Right kidney (tissue), 1 donor: ENCODE measurements at regions not wholly inside any gene's neighbourhood (a gene's known extent, or its start where the extent isn't known, plus 50 kb on each side); places are given as distances from the start of the nearest gene placed in this dataset.

Source experiments
- DNase-seq: peaks from one replicate; pipeline ENCODE4 v3.0.0-alpha.2; 2016

DNA sequence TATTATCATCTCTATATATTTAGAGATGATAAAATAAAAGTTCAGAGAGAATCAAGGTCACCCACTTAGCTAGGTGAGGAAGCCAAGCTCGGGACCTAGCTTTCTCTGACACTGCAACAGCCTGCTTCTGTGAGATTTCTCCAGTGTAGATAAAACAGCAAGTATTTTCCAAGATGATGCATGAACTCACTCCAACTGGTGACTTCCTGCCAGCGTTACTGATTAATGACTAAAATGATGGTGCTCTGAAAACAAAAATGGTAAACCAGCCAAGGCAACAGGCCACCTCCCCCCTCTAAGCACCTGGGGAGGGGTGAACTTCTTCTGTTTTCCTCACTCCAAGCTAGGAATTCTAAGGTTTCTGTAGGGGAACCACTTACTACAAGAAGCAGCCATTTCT, 510.2 kb upstream of the ID2 start:
- no peak for DNase-seq

DNA sequence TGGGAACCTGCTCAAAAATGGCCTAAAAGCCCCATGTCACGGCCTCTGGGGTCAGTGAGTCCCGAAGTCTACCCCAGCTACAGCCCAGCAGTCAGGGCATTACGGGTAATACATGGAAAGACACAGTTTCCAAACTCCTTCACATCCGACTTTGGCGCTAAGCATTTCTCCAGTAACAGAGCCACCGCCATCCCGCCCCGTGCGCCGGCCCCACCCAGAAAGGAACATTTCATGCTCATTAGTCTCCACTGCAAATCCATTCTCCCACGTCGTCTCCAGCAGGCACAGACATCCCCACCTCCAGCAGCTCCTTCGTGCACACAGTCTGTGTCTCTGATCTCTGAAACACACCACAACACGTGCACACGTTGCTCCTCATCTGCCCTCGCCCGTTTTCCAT, 509.2 kb upstream of the ID2 start:
- no peak for DNase-seq

DNA sequence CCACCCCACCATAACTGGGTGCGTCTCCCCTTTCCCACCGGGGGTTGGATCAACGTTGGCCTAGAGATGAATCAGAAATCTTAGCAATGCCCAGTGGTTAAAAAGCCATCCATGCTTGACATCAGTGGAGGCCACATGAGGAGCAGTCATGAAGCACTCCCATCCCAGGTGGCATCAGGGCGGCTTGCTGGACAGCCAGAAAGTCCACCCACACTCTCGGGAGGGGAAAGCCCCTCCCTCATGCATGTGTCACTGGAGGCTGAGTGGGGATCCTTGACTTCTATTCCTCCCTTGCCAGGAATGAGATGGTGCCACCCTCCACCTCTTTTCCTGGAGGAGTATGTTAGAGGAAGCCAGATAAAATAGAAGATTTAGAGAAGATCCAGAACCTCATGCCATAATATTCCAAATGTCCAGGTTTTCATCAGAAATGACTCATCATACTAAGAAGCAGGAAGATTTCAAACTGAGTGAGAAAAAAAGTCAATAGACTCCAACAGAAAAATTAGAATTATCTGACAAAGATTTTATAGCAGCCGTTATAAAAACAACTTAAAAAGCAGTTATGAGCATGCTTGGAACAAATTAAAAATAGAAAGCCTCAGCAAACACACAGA, 507.1 kb upstream of the ID2 start:
- DNase-seq = no peak

DNA sequence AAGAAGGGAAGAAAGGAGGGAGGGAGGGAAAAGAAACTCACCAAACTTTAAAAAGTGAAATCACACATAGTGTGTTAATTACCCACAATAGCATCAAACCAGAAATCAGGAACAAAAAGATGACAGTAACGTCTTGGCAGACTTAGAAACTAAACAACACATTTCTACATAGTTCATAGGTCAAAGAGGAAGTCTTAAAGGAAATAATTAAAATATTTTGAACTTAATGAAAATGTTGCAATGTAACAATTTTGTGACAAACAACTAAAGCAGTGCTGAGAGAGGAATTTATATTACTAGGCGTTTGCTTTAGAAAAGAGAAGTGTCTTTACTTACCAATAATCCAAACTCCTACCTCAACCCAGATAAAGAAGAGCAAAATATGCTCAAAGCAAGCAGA, 505.0 kb upstream of the ID2 start:
- no peak for DNase-seq

DNA sequence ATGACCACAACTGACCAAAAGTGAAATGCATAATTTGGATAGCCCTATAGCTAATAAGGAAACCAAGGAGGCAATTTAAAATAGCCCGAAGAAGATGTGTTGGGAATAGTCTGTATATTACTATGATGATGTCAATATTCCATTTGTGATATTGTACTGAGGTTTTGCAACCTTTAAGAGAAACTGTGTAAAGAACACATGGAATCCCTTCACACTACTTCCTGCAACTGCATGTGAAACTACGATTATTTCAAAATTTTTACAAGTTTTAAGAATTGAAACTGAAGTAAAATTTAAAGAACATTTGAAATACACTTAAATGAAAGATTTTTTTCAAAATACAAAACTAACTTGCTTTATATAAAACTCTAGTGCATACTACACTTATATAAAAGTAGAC, 504.3 kb upstream of the ID2 start:
- no peak for DNase-seq

DNA sequence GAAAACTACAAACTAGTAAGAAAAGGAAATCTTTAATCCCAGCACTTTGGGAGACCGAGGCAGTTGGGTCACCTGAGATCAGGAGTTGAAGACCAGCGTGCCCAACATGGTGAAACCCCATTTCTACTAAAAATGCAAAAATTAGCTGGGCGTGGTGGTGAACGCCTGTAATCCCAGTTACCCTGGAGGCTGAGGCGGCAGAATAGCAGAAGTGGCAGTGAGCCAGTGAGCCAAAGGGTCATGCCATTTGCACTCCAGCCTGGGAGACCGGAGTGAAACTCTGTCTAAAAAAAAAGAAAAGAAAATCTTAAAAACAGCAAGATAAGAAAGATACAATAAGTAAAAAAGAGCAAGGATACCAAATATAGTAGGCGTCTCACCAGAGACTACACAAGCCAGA, 502.9 kb upstream of the ID2 start:
- no peak for DNase-seq

DNA sequence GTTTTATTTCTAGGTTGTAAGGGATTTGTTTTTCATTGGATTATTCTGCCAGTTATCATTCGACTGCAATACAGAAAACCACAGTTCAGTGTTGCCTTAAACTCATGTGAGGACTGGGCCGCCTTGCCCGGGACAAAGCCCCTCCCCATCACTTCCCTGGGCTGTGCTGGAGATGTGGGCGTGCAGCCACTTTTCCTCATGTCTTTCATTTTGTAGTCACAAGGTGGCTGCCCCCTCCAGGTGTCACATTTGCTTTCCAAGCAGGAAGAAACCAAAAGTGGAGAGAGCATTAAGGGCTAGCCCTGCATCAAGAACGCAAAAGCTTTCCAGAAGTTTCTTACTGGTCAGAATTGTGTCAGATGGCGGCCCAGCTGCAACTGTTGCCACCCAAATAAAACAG, 492.5 kb upstream of the ID2 start:
- no peak for DNase-seq

DNA sequence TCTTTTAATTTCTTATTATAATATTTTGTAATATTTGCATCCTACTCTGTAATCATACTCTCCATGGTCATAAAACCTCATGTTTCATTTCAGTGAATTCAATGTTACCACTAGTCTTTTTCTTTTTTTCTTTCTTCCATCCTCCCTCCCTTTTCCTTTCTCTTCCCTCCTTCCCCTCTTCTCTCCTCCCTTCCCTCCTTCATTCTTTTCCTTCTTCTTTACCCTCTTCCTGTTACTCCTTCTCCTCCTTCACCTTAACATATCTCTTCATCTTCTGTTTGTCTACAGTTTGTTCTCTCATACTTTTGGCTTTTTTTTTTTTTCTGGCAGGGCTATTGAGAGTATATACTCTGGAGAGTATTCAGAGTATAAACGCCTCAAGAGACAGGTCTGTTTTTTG, 491.6 kb upstream of the ID2 start:
- no peak for DNase-seq

DNA sequence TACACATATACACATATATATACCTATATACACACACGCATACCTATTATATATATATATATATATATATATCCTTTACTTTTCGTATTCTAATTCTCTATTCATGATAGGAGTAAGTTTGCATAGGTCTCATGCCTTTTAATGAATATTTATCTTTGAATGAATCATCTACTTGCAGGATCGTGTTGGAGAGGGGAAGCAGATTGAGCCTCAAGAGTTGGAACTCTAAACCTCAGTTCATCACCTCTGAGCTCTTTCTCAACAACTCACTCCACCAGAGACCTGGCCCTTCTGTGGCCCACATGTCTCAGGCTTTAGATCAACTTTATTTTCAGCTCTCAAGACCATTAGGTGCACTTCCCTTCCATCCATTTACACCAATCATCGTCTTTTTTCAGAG, 490.4 kb upstream of the ID2 start:
- DNase-seq = no peak

DNA sequence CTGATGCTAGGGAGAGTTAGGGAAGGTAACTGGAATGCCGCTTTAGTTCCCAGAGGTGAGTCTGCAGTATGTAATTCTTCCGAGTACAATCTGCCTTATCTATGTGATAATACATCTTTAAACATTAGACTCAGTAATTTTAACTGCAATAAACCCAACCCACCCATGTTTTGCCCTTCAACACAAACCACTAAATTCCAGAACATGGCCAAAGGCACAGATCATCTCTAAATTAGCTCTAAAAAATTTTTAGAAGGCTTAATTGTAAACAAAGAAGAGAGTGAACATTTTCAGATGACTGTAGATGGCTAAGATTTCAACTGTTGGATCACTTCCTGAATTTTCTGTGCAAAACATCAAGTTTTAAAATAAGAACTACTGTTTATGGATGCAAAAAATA, 488.7 kb upstream of the ID2 start:
- DNase-seq = no peak

DNA sequence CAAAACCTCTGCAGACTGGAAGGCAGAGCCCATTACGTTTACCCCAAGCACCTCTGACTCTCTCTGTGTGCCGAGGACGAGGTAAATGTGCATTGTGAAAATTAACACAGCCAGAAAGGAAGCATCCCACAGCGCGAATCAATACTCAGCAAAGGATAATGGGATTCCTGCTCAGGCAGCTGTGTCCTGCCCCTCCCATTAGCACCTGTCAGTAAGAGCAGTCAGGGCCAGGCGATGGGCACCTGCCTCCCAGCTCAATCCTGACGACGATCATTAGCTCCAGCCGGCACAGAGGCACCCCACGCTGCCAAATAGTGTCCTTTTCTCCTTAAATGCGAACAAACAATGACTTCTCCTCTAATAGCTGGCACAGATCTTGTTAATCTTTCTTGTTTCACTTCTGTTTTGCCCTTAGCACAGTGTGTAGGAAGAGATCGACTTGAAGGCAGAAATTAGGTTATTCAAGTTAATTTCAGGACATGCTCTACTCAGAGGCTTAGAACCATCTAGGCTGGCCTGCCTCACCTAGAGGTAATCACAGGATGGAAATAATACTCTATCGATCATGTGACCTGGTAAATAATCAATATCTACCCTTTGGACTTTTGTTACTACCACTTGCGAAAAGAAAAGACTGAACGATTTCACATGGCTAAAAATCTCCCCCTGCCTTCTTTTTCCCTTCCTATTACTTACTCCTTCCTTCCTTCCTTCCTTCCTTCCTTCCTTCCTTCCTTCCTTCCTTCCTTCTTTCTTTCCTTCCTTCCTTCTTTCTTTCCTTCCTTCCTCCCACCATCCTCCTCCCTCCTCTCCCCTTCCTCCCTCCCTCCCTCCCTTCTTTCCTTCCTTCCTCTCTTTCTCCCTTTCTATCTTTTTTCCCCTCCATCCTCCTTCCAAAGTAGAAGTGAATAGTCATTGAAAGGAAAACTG, 487.9 kb upstream of the ID2 start:
- no peak for DNase-seq

DNA sequence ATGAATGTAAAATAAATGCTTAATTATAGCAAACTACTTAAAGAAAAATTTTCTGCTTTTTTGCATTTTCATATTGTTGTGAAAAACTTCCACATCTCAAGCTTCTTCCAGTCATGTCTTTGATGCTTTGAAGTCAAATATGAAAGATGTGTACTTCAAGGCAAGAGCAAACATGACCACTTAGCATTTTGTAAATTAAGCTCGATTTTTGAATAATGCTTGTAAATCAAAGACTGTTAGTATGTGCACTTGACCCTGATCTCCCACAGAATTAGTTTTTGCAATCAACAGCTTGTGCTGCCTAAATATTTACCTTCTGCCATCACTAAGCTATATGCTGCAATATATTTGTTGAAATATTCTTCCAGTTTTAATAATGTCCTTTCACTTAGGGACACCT, 486.1 kb upstream of the ID2 start:
- DNase-seq = no peak

DNA sequence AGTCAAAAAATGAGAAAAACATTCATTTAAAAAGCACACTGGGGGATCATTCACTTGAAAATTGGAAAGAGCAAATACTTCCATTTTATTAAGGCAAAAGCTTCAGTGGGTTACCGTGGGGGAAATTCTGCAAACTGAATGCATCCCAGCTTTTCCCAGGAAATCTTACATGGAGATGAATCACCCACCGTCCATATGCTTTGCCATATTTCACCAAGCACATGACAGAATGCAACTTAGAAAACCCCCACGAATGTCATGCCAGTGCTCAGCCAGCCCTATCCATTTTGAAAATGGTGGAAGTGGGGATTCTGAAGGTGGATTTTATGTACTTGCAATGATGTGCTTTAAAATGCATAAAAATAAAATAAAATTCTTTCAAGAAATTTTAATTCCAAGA, 485.5 kb upstream of the ID2 start:
- DNase-seq = no peak

DNA sequence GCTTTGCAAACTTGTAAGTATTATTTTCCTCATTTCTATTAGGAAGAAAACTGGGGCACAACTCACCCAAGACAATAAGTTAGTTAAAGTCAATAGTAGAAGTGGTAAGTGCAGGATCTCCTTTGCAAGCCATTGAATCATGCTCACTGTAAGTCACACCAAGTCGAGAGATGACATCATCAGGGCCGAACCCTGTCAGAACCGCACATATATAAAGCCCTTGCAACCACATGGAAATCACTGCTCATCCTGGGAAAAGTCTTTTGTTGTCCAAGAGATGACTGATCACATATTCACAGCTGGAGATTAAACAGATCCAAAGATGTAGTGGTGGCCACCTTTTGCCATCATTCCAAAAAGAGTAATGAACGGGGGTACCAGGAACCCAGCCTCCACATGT, 484.8 kb upstream of the ID2 start:
- no peak for DNase-seq

DNA sequence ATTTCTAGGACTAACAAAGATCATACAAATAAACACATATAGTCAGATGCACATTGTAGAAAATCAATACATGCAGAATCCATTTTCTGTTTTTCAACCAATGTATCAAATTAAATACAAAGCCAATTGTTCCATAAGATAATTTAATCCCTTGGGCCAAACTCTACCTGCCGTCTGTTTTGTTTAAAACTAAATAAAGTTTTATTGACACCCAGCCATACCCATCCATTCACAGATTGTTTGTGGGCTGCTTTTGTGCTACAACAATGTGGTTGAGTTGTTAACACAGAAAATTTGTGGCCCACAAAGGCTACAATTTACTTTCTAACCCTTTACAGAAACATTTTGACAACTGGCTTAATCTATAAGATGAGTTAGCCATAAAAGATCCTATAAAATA, 484.0 kb upstream of the ID2 start:
- DNase-seq = no peak

DNA sequence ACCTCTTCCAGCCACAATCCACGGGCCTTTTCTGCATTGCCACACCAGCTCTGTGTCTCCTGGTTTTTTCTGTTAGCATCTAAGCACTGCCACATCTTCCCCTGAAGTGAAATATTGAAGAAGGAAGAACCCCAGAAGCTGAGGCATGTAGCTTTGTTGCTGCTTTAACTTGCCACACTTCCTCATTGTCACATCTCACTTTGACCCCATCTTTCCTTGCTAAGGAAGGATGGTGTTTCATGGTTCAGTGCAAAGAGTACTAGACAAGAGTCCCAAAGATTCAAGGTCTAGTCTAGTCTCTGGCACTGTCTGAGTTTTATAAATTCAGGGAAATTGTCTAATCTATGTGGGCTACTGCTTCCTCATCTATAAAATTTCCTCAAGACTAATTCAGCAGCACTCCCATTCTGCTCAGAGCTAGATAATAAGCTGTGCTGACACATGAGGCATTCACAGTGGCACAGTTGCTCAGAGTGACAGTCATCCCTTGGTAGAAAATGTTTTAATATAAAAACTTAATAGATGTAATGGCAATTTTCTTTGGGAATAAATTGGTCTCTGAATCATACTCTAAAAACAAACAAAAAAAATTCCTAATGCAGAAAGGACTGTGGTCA, 483.0 kb upstream of the ID2 start:
- no peak for DNase-seq

DNA sequence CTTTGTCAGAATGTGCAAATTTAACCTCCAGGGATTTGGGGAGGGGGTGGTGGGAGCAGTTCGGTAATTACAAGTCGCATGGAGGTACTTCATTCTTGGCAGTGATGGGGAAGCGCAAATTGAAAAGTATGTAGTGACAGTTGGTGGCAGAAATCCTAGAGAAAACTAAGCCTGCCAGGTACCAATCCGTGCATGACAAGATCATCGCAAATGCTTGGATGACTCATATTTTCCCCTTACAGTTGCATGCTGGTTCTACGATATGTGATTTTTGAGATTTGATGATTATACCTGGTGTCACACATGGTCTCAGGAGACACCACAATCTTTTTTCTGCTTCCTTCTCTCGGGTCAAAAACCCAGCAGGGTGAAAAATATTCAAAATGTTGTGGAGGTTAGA, 479.7 kb upstream of the ID2 start:
- DNase-seq = no peak

DNA sequence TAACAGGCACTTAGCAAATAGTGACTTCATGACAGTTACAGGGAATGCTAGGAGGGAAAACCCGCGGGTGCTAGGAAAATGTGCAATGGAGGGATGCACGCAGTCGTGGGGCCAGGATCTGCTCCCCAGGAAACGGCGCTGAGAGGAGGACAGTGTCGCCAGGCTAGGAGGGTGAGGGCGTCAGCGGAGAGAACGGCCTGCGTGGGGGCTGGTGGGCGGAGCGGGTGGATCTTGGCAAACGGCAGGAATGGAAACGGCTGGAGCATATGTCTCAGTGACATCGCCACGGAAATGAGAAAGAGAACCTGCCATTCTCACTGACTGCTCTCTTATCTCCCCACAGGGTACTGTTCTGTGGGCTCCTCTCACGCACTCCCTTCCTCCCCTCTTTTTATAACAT, 478.5 kb upstream of the ID2 start:
- DNase-seq = no peak

DNA sequence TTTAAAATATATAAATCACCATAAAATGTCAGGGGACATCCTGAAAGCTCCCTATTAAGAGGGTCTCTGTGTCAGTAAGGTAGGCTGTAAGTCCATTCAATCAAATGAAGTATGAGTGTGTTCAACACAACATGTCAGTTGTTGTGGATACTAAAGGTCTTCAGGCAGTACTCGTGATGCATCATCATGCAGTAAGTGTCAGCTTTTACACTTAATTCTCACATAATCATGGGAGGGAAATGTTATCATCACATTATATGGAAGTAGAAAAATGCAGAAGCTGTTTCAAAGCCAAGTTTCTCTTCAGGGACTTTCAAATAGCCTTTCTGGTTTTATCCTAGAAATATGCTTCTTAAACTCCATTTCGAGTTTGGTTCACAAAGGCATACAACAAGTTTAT, 477.1 kb upstream of the ID2 start:
- DNase-seq = no peak

DNA sequence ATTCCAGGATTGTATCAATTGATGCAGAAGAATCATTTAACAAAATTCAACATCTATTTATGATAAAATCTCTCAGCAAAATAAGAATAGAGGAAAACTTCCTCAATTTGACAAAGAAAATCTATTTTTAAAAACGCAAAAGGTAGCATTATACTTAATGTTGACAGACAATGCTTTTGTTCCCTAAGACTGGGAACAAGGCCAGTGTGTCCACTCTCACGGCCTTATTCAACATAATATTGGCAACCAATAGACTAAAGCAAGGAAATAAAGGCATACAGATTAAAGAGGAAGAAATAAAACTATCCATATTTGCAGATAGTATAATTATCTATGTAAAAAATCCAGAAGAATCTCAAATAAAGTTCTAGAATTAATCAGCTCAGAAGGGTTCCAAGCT, 472.4 kb upstream of the ID2 start:
- no peak for DNase-seq

DNA sequence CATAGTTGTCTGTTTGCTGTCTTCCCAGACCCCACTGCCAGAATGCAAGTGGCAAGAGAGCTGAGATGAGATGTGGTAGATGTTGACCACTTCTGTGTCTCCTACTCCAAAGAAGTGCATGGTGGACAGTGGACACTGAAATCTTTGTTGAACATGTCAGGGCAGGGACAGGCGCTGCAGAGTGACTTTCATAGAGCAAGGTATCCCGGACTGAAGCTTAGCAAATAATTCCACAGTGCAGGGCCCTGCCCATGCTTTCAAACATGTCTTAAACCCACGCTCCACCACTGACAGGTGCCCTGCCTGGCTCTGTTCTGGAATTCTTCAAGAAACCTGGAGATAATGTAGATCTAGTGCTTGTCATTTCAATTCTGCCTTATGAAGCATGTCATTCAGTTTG, 470.5 kb upstream of the ID2 start:
- DNase-seq = no peak

DNA sequence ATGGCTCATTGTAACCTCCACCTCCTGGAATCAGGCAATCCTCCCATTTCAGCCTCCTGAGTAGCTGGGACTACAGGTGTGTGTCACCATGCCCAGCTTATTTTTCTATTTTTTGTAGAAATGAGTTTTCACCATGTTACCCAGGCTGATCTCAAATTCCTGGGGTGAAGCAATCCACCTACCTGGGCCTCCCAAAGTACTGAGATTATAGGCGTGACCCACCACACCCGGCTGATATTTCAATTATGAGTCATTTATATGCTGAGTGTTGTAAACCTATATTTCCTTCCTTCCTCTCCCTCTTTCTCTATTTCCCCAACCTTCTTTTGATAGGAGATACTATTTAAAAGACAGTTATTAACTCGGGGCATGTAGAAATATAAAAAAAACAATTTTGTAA, 469.6 kb upstream of the ID2 start:
- no peak for DNase-seq

DNA sequence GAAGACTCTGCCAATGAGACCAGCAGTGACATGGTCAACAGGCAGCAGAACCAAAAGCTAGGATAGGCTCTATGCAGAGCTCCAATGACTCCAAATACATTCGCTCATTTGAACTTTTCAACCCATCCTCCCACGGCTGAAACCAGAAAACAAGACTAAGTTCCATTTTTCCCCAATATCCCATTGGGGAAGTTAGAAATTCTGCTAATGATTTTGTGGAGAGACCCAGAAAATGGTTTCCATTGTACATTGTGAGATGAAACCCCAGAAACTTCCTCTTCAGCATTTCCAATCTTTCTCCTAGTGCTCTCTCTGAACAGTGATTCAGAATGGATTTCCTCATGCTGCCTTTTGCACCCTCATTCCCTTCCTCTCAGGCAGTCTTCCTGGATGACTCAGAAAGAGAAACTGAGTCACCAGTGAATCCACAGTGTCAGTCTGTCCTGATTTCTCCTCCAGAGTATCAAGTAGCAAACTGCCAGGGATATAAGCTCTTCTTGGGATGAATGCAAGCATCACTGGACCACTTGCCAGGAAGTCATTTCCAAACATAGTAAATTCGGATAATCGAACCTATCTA, 467.7 kb upstream of the ID2 start:
- no peak for DNase-seq
